GOT3 (cell line): ENCODE measurements at regions not wholly inside any gene's neighbourhood (a gene's known extent, or its start where the extent isn't known, plus 50 kb on each side); places are given as distances from the start of the nearest gene placed in this dataset.
"Not testable (repeated sequence)": the region's sequence is repeated elsewhere in the genome, so short reads cannot be mapped to it uniquely, and the experiment has no call there.

Source experiments
- DNase-seq: peaks from one replicate; lab custom pipeline; 2025; ENCODE audit warnings: mixed read lengths; lab: John Stamatoyannopoulos, UW

DNA sequence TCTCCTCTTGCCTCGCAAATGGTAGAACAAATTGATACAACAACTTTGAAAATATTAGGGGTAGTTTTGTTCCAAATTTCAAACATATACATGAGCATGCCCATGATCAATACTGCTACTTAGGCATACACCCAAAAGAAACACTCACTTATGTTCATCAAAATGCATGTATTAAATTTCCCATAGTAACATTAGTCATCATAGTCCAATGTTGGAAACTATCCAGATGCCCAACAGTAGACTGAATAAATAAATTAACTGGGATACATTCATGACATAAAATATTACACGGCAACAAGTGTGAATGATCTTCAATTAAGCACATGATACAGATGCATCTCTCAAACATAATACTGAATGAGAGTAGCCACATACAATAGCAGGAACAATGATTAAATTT lies 391.6 kb downstream of the CDH11 start:
- DNase-seq: no peak

DNA sequence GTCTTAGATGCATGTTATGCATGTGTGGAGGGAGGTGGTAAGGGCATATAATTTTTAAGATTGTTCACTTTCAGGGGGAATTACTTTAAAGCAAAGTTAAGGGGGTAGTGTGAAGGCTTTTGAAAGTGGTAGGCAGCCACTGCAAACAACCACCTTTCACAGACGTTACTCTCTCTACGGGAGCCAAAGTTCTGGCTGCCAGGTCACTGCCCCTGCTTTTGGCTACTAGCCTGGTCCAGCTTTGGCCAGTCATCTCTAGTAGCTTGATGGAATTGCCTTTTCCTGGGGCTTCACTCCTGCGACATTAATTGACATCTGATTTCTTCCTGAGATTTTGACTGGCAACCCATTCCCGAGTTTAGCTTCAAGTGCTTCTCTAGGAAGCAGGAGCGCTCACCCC lies 397.5 kb downstream of the CDH11 start:
- no peak for DNase-seq

DNA sequence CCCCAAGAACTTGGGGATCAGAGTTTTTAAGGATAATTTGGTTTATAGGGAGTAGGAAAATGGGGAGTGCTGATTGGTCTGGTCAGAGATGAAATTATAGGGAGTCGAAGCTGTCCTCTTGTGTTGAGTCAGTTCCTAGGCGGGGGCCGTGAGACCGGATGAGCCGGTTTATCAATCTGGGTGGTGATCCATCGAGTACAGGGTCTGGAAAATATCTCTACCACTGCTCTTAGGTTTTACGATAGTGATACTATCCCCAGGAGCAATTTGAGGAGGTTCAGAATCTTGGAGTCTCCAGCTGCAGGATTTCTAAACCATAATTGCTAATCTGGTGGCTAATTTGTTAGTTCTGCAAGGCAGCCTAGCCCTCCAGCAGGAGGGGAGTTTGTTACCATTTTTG lies 403.4 kb downstream of the CDH11 start:
- DNase-seq: no peak

DNA sequence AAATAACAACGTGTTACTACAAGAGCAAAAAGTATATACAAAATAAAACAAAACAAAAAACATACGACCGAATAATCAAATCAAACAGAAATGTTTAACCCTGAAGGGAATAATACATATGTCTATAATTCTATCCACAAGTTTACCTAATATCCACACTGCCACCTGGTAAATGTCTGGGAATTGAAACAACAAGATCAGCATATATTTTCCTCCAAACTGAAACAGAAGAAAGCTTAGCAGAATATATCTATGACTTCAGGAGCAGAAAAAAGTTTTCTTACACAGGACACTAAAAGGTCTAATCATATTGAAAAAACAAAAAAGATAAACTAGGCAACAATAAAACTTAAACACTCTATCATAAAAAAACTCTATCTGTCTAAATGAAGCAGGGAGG lies 404.0 kb downstream of the CDH11 start:
- DNase-seq: no peak

DNA sequence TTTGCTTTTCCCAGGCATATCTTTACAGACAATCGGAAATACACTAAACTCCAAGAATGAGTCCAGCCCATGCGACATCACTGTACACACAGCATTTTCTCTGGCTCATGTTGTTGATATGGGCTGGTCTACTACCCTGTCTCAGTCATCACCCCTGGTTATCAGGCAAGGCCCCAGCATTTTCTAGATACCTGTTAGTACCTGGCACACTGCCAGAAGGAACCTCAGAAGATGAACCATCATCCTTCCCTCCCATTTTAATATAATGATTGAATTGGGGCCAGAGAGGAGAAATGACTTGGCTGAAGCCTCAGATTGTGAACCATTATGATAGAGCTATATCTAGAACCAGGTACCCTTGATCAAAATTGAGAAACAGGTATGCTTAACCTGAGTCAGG lies 406.2 kb downstream of the CDH11 start:
- DNase-seq: no peak

DNA sequence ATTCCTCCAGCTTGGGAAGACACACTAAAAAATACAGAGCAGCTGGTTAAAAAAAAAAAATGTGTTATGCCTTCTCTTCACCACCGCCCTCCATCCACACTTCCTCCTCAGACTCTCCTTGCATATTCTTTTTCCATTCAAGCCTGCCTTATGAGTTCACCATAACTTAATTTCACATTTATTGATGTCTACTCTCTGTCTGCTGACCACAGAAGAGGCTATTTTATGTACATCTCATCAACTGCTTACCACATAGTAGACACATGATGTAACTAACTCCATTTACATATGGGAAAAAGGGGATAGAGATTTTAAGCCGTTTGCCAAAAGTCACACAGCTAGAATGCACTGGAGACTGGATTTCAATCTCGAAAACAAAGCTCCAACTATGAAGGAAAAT lies 409.8 kb downstream of the CDH11 start:
- no peak for DNase-seq

DNA sequence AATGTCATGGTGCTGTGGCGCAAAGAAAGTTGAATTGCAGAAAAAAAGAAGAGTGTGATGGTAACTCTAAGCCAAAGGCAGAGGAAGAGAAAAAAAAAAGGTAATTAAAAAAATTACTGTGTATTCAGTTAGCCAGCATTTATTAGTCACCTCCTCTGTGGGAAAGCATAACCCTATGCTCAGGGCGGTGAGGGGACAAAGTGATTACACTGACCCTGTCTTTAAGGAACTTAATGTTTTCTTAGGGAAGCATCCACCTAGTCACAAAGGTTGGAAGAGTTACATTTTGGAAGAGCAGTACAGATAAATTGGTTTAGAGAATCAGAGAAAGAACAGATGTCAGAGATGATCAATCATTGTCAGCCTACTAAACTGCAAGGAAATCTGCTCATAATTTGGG lies 410.3 kb downstream of the CDH11 start:
- DNase-seq: no peak

DNA sequence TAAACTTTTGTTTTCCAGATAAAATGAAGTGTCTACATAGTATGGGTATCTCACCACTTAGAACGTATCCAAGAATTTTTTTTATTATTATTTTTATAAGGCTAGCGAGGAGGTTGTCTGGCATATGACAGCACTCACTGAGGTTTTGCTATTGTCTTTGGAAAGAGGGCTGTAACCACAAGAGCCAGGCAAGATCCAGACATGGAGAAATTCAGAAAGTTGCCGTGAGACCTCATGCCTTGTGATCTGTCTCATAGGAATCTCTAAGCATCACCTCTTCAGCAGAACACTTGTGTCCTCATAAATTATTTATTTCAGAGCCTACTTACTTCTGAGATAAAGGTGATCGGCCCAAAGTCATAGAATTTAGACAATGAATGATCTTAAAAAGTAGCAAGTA lies 410.8 kb downstream of the CDH11 start:
- DNase-seq: no peak

DNA sequence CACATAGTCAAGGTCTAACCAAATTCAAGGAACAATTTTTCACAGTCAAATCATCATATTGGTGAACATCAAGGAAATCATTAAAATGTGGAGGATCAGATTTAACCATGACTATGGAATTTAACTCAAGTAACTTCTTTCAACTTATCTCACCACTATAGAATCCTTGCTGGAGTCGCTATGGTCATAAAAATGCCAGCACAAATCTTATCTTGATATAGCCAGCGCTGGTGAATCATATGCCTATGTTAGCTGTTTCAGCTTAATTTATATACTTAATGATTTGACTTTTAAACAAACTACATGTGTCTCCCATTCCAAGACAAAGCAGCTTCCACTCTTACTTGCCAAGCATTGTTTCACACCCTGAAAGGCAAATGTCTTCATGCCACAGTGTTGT lies 416.4 kb downstream of the CDH11 start:
- no peak for DNase-seq

DNA sequence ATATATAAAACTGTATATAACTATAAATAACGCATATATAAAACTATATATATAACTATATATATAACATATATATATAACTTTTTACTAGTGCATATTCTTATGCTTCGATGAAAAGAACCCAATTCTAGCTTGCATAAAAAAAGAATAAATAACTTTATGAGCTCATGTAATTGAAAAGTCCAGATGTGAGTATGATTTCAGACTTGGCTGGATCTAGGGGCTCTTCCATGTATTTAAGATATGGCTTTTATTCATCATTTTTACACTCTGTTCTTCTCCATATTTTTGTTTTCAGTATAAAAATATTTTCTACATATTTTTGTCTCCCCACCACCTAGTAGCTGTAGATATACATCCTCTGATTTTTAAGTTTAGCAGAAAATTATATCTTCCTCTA lies 417.5 kb downstream of the CDH11 start:
- DNase-seq: no peak

DNA sequence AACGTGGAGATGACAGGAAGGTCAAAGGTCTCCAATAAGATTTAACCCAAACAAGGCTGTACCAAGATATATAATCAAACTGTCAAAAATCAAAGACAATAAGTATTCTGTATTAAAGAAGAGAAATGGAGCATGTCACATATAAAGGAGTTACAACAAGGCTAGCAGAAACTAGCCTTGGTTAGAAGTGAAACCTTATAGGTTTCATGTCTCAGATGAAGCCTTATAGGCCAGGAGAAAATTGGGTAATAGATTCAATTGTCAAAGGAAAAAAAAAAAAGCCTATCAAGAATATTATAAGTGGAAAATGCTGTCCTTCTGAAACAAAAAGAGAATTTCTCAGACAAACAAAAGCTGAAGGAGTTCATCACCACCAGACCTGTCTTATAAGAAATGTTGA lies 419.4 kb downstream of the CDH11 start:
- DNase-seq: no peak

DNA sequence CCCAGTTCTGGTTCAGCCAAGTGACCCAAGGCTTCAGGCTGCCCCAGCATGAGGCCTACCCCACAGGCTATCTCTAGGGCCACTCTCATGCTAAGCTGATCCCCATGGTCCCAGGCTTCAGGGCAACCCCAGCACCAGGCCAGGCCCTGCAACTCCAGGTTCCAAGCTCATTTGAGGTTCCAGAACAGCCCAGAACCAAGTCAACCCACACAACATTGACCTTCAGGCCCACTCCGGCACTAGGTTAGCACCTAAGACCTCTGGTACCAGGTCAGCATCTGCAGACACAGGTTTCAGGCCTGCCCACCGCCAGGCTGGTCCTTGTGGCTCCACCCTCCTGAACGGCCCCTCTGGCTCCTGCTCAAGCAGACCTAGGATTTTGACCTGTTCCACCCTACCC lies 421.2 kb downstream of the CDH11 start:
- no peak for DNase-seq

DNA sequence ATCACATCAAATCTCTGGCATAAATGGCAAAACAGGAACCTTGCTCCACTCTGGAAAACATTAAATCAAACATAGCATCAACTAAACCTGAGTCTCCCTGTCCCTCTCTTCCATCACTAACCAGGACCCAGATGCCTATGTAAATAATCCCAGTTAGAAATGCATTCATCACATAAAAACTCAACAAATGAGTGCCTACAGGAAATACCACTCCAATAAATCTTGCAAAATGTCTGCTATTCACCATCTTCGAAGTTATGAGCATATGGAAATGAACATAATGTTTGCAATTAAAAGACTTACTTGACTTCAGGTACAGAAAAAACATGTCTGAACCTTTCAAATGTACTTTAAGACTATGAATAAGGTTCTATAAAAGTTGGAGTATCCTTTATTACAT lies 425.0 kb downstream of the CDH11 start:
- no peak for DNase-seq

DNA sequence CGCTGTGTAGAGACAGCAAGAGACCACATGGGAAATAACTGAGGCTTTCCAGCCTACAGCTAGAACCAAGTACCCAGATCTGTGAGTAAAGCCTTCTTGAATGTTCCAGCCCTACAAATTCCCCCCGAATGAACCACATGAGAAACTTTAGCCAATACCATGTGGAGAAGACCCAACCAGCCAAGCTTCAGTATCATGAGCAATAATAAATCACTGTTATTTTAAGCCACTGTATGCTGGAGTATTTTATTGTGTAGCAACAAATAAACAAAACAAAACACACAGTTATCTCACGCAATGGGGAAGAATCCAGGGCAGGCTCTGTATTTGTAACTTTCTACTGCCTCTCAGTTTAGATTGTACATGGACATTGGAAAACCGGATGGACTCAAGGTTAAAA lies 426.2 kb downstream of the CDH11 start:
- no peak for DNase-seq

DNA sequence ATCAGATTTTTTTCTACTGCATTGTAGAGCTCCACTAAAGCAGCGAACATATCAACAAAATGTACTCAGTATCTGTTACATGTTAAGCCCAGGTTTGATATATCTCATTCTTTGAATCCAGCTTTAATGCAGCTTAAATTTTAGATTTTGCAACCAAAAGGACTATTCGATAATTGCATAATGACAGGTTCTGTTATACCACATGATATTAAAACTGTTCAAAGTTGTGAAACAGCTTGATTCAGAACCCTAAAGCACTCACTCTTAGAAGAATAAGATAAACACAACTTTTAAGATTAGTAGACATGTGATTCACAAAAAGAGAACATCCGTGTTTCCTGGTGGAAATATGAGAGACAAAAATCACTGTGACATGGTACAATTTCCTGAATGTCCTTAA lies 427.9 kb downstream of the CDH11 start:
- DNase-seq: no peak

DNA sequence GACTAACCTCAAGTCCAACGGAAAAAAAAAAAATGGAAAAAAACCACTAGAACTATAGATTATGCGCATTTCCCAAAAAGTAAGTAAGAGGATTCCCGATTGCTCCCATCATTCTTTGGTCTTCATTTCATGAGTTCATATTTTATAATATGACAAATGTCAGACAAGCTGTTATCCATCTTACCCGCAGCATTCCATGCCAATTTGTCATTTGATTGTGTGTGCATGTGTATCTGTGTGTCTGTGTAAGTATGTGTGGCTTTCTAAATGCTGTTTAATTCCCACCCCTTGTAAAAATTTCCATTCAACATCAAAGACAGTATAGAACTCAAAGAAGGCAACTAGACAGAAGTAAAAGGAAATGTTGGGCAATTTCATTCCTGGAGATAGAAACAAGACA lies 434.1 kb downstream of the CDH11 start:
- no peak for DNase-seq

DNA sequence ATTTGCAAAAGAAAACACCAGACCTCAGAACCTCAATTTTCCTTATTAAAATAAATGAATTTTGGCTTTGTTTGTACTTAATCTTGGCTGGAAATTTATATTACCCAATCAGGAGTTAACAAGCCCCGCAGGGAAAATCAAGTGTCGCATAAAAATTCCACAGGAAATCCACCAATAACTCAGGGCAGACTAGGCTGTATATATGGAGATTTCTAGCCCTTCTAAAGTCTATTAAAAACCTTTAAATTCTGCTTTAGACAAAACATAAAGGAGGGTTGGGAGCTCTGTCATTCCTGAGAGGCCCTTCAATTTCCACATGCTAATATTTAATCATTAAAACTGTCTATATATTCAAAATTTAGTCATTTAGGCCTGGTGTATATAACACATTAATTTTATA lies 434.7 kb downstream of the CDH11 start:
- DNase-seq: no peak

DNA sequence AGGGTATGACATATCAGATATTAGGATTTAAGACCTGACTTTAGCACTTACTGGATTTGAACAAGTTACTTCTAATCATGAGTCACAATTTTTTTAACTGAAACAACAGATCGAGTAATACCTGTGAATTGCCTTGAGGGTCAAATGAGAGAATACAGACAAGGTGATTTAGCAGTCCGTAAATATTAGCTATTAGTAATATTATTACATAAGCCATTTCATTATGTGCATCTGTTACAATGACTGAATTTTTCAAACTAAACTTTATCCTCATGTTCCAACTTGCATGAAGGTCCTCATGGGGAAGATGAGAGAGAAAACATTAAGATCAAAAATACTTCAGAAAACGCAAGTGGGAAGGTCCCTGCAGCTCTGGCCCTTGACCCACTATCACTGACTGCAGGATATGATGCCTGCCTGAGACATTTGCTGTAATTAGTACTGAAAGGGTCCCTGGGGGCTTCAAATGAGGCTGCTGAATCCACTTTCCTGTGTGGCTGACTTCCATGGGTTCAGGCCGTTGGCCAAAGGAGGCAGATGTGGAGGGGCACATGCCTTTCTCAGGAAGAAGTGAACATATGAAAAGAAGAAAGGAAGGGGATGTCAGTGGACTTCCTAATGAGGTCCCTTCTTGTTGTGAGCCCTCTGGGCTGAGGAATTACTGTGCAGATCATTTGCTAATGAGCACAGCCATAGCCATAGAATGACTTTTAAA lies 441.7 kb downstream of the CDH11 start:
- DNase-seq: no peak

DNA sequence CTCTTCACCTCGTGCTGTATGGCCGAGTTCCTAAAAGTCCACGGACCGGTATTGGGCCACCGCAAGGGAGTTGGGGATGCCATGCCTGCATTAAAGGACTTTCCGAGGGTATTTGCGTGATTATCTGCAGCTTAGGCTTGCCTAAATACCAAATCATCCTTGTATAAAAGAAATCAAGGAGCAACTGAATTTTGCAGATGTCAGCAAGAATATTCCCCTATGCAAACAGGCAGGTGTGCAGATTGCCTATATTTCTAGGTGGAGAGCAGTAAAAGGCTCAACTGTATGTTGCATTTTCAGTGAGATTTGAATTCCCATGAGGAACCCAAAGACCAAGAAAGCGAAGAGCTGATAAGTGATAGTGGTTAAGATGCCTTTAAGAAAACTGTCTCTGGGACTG lies 452.3 kb downstream of the CDH11 start:
- DNase-seq: no peak

DNA sequence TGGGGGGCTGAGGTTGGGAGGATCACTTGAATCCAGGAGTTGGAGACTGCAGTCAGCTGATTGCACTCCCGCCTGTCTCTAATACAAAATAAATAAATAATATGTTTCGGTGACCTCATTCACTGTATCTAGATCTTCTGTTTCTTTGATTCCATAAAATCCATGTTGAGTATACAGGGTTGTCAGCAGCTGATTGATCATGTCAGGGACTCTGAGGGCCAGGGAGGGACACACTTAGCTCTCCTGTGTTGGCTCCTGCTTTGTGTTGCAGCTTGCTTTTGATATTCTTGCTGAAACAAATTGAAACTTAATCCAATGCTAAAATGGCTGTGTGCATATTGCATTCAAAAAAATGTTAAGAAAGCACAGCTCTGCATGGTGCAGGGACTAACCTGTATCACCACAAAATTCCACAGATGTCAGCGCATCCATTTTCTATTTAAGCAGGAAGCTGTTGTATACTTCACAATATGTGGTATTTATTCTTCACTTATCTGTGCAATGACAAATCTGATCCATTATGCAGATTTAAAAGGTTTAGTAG lies 454.5 kb downstream of the CDH11 start:
- no peak for DNase-seq

DNA sequence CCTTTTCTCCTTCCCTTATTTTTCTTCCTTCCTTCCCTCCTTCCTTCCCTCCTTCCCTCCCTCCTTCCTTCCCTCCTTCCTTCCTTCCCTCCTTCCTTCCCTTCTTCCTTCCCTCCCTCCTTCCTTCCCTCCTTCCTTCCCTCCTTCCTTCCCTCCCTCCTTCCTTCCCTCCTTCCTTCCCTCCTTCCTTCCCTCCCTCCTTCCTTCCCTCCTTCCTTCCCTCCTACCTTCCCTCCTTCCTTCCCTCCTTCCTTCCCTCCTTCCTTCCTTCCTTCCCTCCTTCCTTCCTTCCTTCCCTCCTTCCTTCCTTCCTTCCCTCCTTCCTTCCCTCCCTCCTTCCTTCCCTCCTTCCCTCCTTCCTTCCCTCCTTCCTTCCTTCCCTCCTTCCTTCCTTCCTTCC lies 459.6 kb downstream of the CDH11 start:
- DNase-seq: not testable (repeated sequence)

DNA sequence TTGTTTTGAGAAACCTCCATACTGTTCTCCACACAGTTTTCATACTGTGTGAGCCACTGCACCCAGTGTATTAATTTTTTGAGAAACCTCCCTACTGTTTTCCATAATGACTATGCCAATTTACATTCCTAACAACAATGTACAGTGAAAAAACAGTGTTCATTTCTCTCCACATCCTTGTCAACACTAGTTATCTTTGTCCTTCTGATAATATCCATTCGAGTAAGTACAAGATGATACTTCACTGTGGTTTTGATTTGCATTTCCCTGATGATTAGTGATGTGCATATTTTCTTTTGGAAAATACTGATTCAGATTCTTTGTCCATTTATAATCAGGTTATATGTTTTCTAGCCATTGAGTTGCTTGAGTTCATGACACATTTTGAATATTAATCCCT lies 462.0 kb downstream of the CDH11 start:
- no peak for DNase-seq

DNA sequence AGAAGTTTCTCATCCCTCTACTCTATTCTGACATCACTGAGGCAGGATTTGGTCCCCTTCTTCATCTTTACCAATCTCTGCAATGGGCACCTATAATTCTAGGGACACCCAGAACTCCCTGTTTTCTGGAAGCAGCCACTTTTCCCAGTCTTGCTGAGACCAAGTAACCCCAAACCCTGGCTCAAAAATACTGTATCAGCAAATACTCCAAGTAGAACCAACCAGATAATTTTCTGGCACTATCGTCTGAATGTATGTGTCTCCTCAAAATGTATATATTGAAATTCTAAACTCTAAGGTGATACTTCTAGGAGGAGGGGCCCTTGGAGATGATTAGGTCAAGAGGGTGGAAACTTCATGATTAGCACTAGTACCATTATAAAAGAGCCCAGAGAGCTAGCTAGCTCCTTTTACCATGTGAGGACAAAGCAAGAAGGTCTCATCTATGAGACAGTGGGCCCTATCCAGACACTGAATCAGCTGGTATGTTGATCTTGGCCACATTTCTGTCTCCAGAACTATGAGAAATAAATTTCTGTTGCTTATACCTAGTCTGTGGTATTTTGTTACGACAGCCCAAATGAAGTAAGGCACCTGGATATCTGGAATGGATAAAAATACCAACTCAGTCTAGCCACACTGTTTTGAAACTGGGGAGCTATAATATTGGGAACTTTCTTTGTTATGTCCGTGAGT lies 464.4 kb downstream of the CDH11 start:
- DNase-seq: no peak

DNA sequence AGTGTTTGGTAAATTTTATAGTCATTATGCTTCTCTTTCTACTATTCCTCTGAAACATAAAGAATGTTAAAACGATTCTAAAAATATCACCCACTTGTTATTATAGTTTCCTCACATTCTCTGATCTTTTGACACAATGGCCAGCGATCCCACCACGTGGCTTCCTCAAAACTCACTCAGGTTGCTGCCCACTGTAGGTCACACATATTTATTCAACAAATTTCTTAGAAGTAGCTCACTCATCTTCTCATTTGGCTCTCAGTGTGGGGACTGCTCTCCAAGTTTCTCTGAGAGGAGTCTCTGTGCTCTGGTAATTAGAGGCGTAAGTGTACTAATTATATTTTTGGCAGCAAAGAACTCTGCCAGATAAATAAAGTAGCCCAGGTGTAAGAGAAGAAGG lies 465.4 kb downstream of the CDH11 start:
- no peak for DNase-seq
